ENCODE measurements at regions not wholly inside any gene's neighbourhood (a gene's known extent, or its start where the extent isn't known, plus 50 kb on each side); places are given as distances from the start of the nearest gene placed in this dataset.

DNA sequence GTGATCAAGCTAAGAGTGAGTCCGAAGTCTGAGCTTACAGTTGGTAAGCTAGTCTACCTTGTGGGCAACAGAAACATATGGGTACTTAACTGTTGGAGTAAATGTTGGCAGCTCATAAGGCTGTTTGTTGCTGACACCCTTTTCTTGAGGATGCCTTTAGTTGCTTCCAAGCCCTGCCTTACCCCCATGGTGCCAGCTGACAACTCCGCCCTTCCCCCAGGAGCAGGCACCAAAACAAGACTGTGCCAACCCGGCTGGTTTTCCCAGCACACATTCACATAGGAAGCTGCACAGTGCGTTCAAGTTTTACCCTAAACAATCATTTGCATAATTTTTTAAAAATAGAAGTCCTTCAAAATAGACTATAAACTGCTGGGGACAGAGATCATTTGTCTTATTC is 150.2 kb upstream of the LMO4 start:
- TF ChIP-seq, protein P1, sequence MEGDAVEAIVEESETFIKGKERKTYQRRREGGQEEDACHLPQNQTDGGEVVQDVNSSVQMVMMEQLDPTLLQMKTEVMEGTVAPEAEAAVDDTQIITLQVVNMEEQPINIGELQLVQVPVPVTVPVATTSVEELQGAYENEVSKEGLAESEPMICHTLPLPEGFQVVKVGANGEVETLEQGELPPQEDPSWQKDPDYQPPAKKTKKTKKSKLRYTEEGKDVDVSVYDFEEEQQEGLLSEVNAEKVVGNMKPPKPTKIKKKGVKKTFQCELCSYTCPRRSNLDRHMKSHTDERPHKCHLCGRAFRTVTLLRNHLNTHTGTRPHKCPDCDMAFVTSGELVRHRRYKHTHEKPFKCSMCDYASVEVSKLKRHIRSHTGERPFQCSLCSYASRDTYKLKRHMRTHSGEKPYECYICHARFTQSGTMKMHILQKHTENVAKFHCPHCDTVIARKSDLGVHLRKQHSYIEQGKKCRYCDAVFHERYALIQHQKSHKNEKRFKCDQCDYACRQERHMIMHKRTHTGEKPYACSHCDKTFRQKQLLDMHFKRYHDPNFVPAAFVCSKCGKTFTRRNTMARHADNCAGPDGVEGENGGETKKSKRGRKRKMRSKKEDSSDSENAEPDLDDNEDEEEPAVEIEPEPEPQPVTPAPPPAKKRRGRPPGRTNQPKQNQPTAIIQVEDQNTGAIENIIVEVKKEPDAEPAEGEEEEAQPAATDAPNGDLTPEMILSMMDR (IDR thresholded peaks at IDR 0.05), result no peak
- TF ChIP-seq POLR2A (IDR thresholded peaks at IDR 0.05), result no peak

Measured in uterus (tissue), 2 donors.